ENCODE measurements at regions not wholly inside any gene's neighbourhood (a gene's known extent, or its start where the extent isn't known, plus 50 kb on each side); places are given as distances from the start of the nearest gene placed in this dataset.

GRCh38 chr11:25925359-25925758 lies 406.6 kb upstream of the ANO3 start:
- TF ChIP-seq POLR2A (IDR thresholded peaks at IDR 0.05) (no peak), CTCF (IDR thresholded peaks at IDR 0.05) (no peak)
